OCI-LY1 (cell line): ENCODE measurements at regions not wholly inside any gene's neighbourhood (a gene's known extent, or its start where the extent isn't known, plus 50 kb on each side); places are given as distances from the start of the nearest gene placed in this dataset.

Experiments
- EZH2 ChIP-seq: fragments of 200-600 bp; sonication (generic), shearing (Covaris generic); IDR thresholded peaks from 2 replicates; pipeline ENCODE4 v1.8.0; 2017; ENCODE audit warnings: borderline replicate concordance, mixed run types, mild to moderate bottlenecking, antibody characterized with exemption, low read length, moderate library complexity, mixed read lengths
- TF ChIP-seq, protein P1 (sequence below): fragments of 200-600 bp; sonication (generic), shearing (Covaris generic); IDR thresholded peaks from 2 replicates; pipeline ENCODE4 v1.5.1; 2017; ENCODE audit warnings: mild to moderate bottlenecking, antibody characterized with exemption, low read length, moderate library complexity, mixed read lengths

DNA sequence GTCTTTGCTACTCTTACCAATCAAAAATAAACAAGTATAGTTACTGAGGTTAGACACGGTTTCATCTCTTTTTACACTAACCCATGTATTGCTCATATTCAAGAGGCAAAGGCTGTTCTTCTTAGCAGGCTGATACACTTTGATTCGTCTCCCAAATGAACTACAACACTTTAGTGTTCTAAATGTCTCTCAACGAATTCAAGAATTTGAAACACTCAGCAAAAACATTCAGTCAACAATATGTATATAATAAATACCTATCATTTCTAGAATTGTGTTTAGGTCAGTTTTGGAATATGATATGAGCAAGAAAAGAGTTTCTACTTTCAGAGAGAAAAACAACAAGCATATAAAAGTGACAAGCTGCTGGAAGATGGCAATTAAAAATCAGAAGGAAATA lies 669.6 kb upstream of the DPPA4 start:
- TF ChIP-seq, protein P1, sequence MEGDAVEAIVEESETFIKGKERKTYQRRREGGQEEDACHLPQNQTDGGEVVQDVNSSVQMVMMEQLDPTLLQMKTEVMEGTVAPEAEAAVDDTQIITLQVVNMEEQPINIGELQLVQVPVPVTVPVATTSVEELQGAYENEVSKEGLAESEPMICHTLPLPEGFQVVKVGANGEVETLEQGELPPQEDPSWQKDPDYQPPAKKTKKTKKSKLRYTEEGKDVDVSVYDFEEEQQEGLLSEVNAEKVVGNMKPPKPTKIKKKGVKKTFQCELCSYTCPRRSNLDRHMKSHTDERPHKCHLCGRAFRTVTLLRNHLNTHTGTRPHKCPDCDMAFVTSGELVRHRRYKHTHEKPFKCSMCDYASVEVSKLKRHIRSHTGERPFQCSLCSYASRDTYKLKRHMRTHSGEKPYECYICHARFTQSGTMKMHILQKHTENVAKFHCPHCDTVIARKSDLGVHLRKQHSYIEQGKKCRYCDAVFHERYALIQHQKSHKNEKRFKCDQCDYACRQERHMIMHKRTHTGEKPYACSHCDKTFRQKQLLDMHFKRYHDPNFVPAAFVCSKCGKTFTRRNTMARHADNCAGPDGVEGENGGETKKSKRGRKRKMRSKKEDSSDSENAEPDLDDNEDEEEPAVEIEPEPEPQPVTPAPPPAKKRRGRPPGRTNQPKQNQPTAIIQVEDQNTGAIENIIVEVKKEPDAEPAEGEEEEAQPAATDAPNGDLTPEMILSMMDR = no peak
- no peak for TF ChIP-seq EZH2
